ENCODE measurements at regions not wholly inside any gene's neighbourhood (a gene's known extent, or its start where the extent isn't known, plus 50 kb on each side); places are given as distances from the start of the nearest gene placed in this dataset.

GRCh38 chr16:49036126-49036525, 245.5 kb downstream of the CBLN1 start:
- no peaks in the 10 kb centered on the region for H3K4me1 Mint-ChIP-seq
- Histone ChIP-seq H3K4me3 (ENCODE audit: control extremely low read depth in 1 of 5, extremely low read depth in 1 of 5, insufficient read depth in 1 of 5, low read depth in 2 of 5, low read length in 4 of 5) (no peak overlapping the region), H2AFZ (ENCODE audit: insufficient read depth, low read depth, low read length, poor library complexity, severe bottlenecking) (no peak overlapping the region), H3K36me3 (replicated peaks in 1 of 2; ENCODE audit: control extremely low read depth in 1 of 2, control insufficient read depth in 1 of 2, extremely low read depth in 1 of 2, insufficient read depth in 2 of 2, low read length in 1 of 2) (no peaks in the 10 kb centered on the region), H3K9ac (ENCODE audit: low read length) (no peak overlapping the region), H3K9me3 (ENCODE audit: control extremely low read depth in 1 of 3, control insufficient read depth in 2 of 3, insufficient read depth in 1 of 3, low read length in 2 of 3) (peaks cover 0 to 8% (median 0%) of the 10 kb centered on the region in 3 donors), H3K4me1 (ENCODE audit: control insufficient read depth in 2 of 2, insufficient read depth in 2 of 2, low read length in 2 of 2) (no peaks in the 10 kb centered on the region), H3K79me2 (ENCODE audit: control insufficient read depth, insufficient read depth, low read length) (no peaks in the 10 kb centered on the region), H3K27me3 (replicated peaks in 1 of 4; ENCODE audit: control extremely low read depth in 1 of 4, control insufficient read depth in 3 of 4, insufficient read depth in 4 of 4, low read length in 3 of 4) (no peaks in the 10 kb centered on the region), H3K27ac (ENCODE audit: low read length in 2 of 2) (no peak overlapping the region), H4K20me1 (ENCODE audit: control insufficient read depth, insufficient read depth, low read length, poor library complexity, severe bottlenecking) (no peaks in the 10 kb centered on the region), H3K4me2 (replicated peaks; ENCODE audit: low read depth, low read length, poor library complexity, severe bottlenecking) (no peak overlapping the region)
- POLR2A ChIA-PET, result no interaction called here
- CTCF ChIA-PET, result no interaction called here
- no peak for ATAC-seq (ENCODE audit: low read depth)
- H3K27ac Mint-ChIP-seq, result no peak overlapping the region
- H3K9me3 Mint-ChIP-seq (ENCODE audit: insufficient read depth), result no peaks in the 10 kb centered on the region
- WGBS (ENCODE audit: insufficient coverage), result no CpG with 5 or more reads among the region's 2 CpGs
- TF ChIP-seq, protein P1, sequence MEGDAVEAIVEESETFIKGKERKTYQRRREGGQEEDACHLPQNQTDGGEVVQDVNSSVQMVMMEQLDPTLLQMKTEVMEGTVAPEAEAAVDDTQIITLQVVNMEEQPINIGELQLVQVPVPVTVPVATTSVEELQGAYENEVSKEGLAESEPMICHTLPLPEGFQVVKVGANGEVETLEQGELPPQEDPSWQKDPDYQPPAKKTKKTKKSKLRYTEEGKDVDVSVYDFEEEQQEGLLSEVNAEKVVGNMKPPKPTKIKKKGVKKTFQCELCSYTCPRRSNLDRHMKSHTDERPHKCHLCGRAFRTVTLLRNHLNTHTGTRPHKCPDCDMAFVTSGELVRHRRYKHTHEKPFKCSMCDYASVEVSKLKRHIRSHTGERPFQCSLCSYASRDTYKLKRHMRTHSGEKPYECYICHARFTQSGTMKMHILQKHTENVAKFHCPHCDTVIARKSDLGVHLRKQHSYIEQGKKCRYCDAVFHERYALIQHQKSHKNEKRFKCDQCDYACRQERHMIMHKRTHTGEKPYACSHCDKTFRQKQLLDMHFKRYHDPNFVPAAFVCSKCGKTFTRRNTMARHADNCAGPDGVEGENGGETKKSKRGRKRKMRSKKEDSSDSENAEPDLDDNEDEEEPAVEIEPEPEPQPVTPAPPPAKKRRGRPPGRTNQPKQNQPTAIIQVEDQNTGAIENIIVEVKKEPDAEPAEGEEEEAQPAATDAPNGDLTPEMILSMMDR (IDR thresholded peaks at IDR 0.05), result no peak
- no peak for TF ChIP-seq EZH2 (IDR thresholded peaks at IDR 0.05; ENCODE audit: borderline replicate concordance, insufficient read depth, low read depth, low read length, poor library complexity, severe bottlenecking)
- no peaks in the 10 kb centered on the region for H3K27me3 Mint-ChIP-seq
- intact Hi-C loops (cut with micrococcal nuclease), result no loop called here
- no peak overlapping the region for H3K4me3 Mint-ChIP-seq
- DNase-seq, result no peak

- Histone ChIP-seq H3K4me2 (replicated peaks; ENCODE audit: low read depth, low read length, poor library complexity, severe bottlenecking) (no peak overlapping the region), H3K4me1 (ENCODE audit: control insufficient read depth in 2 of 2, insufficient read depth in 2 of 2, low read length in 2 of 2) (no peaks in the 10 kb centered on the region), H2AFZ (ENCODE audit: insufficient read depth, low read depth, low read length, poor library complexity, severe bottlenecking) (no peak overlapping the region), H3K9me3 (ENCODE audit: control extremely low read depth in 1 of 3, control insufficient read depth in 2 of 3, insufficient read depth in 1 of 3, low read length in 2 of 3) (peaks cover 0 to 7% (median 0%) of the 10 kb centered on the region in 3 donors), H3K4me3 (ENCODE audit: control extremely low read depth in 1 of 5, extremely low read depth in 1 of 5, insufficient read depth in 1 of 5, low read depth in 2 of 5, low read length in 4 of 5) (no peak overlapping the region), H3K36me3 (replicated peaks in 1 of 2; ENCODE audit: control extremely low read depth in 1 of 2, control insufficient read depth in 1 of 2, extremely low read depth in 1 of 2, insufficient read depth in 2 of 2, low read length in 1 of 2) (no peaks in the 10 kb centered on the region), H3K27ac (ENCODE audit: low read length in 2 of 2) (no peak overlapping the region), H4K20me1 (ENCODE audit: control insufficient read depth, insufficient read depth, low read length, poor library complexity, severe bottlenecking) (no peaks in the 10 kb centered on the region), H3K79me2 (ENCODE audit: control insufficient read depth, insufficient read depth, low read length) (no peaks in the 10 kb centered on the region), H3K27me3 (replicated peaks in 1 of 4; ENCODE audit: control extremely low read depth in 1 of 4, control insufficient read depth in 3 of 4, insufficient read depth in 4 of 4, low read length in 3 of 4) (no peaks in the 10 kb centered on the region), H3K9ac (ENCODE audit: low read length) (no peak overlapping the region)
- Mint-ChIP-seq H3K4me3 (no peak overlapping the region), H3K4me1 (no peaks in the 10 kb centered on the region), H3K27me3 (peaks cover 5% of the 10 kb centered on the region), H3K9me3 (ENCODE audit: insufficient read depth) (no peaks in the 10 kb centered on the region), H3K27ac (no peak overlapping the region)
- intact Hi-C loops (cut with micrococcal nuclease), result no loop called here
- ChIA-PET CTCF (no interaction called here), POLR2A (no interaction called here)
- TF ChIP-seq EZH2 (IDR thresholded peaks at IDR 0.05; ENCODE audit: borderline replicate concordance, insufficient read depth, low read depth, low read length, poor library complexity, severe bottlenecking), result no peak
- TF ChIP-seq, protein P1 (IDR thresholded peaks at IDR 0.05), result no peak
- ATAC-seq (ENCODE audit: low read depth) (no peak), DNase-seq (no peak)
- WGBS (ENCODE audit: insufficient coverage), result 57% methylated on average over 3 of the region's 3 CpGs
Measured at GRCh38 chr16:49027420-49027819, 254.2 kb downstream of the CBLN1 start.

Measured in B cell (primary cell).